HEK293 (cell line): ENCODE measurements at regions not wholly inside any gene's neighbourhood (a gene's known extent, or its start where the extent isn't known, plus 50 kb on each side); places are given as distances from the start of the nearest gene placed in this dataset.

Source experiments
- CTCF ChIA-PET: fragments of 350-600 bp; formaldehyde crosslinking; extraction: SDS; loops from one replicate; lab custom pipeline; 2021; ENCODE audit warnings: antibody characterized with exemption; lab: Yijun Ruan, JAX
- POLR2A ChIA-PET: fragments of 300-600 bp; formaldehyde crosslinking; extraction: SDS; loops from one replicate; lab custom pipeline; 2020; ENCODE audit warnings: antibody characterized with exemption, inconsistent platforms; lab: Yijun Ruan, JAX
- H3K27ac ChIP-seq: fragments of 200-500 bp; sonication (Bioruptor generic); 2 replicates; pipeline ENCODE4 v1.5.1; 2014; ENCODE audit warnings: low read depth, low read length, control low read depth, inconsistent platforms; ENCODE audit errors: extremely low read depth
- H3K36me3 ChIP-seq, 2 experiments: fragments of 200-500 bp in 1 of 2; sonication (Bioruptor generic) in 1 of 2; 1 replicate in 1 of 2; 2 replicates in 1 of 2; pipeline ENCODE4 v1.5.1; 2014 to 2017; ENCODE audit warnings: inconsistent platforms in 2 of 2, low read length in 2 of 2; ENCODE audit not compliant: control insufficient read depth in 2 of 2, insufficient read depth in 1 of 2
- H3K4me1 ChIP-seq: fragments of 200-500 bp; sonication (Bioruptor generic); 2 replicates; pipeline ENCODE4 v1.5.1; 2014; ENCODE audit warnings: mild to moderate bottlenecking, low read length, inconsistent platforms; ENCODE audit not compliant: control insufficient read depth, insufficient read depth
- H3K4me3 ChIP-seq: 2 replicates; pipeline ENCODE4 v1.5.1; 2011; ENCODE audit warnings: low read depth, mild to moderate bottlenecking, control low read depth, low read length, moderate library complexity
- H3K9me3 ChIP-seq: fragments of 200-500 bp; sonication (Bioruptor generic); 2 replicates; pipeline ENCODE4 v1.5.1; 2014; ENCODE audit warnings: low read depth, low read length, inconsistent platforms; ENCODE audit not compliant: control insufficient read depth, insufficient read depth
- GFI1B ChIP-seq: fragments of 450-650 bp; formaldehyde crosslinking; IDR thresholded peaks from 2 replicates; pipeline ENCODE4 v1.5.1; 2016; ENCODE audit warnings: missing biosample characterization, missing genetic modification characterization
- GLI2 ChIP-seq: fragments of 450-650 bp; formaldehyde crosslinking; IDR thresholded peaks from 2 replicates; pipeline ENCODE4; 2017; ENCODE audit warnings: missing biosample characterization, missing genetic modification characterization, low read depth, borderline replicate concordance
- HOXC10 ChIP-seq: sonication (generic); formaldehyde crosslinking; IDR thresholded peaks from 2 replicates; pipeline ENCODE4 v1.8.1; 2023; ENCODE audit warnings: mild to moderate bottlenecking, missing genetic modification reagents
- IKZF3 ChIP-seq: fragments of 450-650 bp; IDR thresholded peaks from 2 replicates; pipeline ENCODE4 v1.5.0; 2018; ENCODE audit warnings: missing biosample characterization, mild to moderate bottlenecking, missing genetic modification characterization, moderate library complexity
- KLF8 ChIP-seq: fragments of 450-650 bp; formaldehyde crosslinking; IDR thresholded peaks from 2 replicates; pipeline ENCODE4 v1.5.1; 2016; ENCODE audit warnings: missing biosample characterization, missing genetic modification characterization
- MEIS1 ChIP-seq: sonication (generic); formaldehyde crosslinking; IDR thresholded peaks from 2 replicates; pipeline ENCODE4 v1.8.1; 2022; ENCODE audit warnings: missing genetic modification reagents, mild to moderate bottlenecking, borderline replicate concordance
- OSR2 ChIP-seq: fragments of 450-650 bp; formaldehyde crosslinking; IDR thresholded peaks from 2 replicates; pipeline ENCODE4 v1.5.1; 2016; ENCODE audit warnings: missing biosample characterization, missing genetic modification characterization
- RBAK ChIP-seq: fragments of 450-650 bp; formaldehyde crosslinking; IDR thresholded peaks from 2 replicates; pipeline ENCODE4 v1.5.1; 2016; ENCODE audit warnings: missing biosample characterization, missing genetic modification characterization
- SP2 ChIP-seq: fragments of 450-650 bp; formaldehyde crosslinking; IDR thresholded peaks from 2 replicates; pipeline ENCODE4 v1.5.1; 2016; ENCODE audit warnings: missing biosample characterization, missing genetic modification characterization
- TRIM28 ChIP-seq: IDR thresholded peaks from 2 replicates; pipeline ENCODE4 v1.6.1; 2011; ENCODE audit warnings: low read length, control low read depth, borderline replicate concordance
- ZNF146 ChIP-seq: fragments of 450-650 bp; formaldehyde crosslinking; IDR thresholded peaks from 2 replicates; pipeline ENCODE4 v1.5.1; 2016; ENCODE audit warnings: missing biosample characterization, missing genetic modification characterization
- ZNF184 ChIP-seq: fragments of 450-650 bp; IDR thresholded peaks from 2 replicates; pipeline ENCODE4 v1.5.1; 2018; ENCODE audit warnings: missing biosample characterization, mild to moderate bottlenecking, missing genetic modification characterization
- ZNF202 ChIP-seq: fragments of 450-650 bp; formaldehyde crosslinking; IDR thresholded peaks from 2 replicates; pipeline ENCODE4 v1.5.1; 2016; ENCODE audit warnings: missing biosample characterization, missing genetic modification characterization, borderline replicate concordance
- ZNF274 ChIP-seq, 2 experiments: fragments of 200-500 bp in 1 of 2; fragments of 450-650 bp in 1 of 2; sonication (Bioruptor generic) in 1 of 2; formaldehyde crosslinking in 1 of 2; IDR thresholded peaks; 2 replicates each; pipeline versions ENCODE4 v1.5.1 to v1.6.1; 2014 to 2016; ENCODE audit warnings: borderline replicate concordance in 1 of 2, inconsistent platforms in 1 of 2, low read length in 1 of 2, missing biosample characterization in 1 of 2, missing genetic modification characterization in 1 of 2
- ZNF292 ChIP-seq: fragments of 450-650 bp; formaldehyde crosslinking; IDR thresholded peaks from 2 replicates; pipeline ENCODE4 v1.5.1; 2016; ENCODE audit warnings: low read depth, missing biosample characterization, missing genetic modification characterization, borderline replicate concordance
- ZNF324 ChIP-seq: fragments of 450-650 bp; formaldehyde crosslinking; IDR thresholded peaks from 2 replicates; pipeline ENCODE4 v1.5.1; 2016; ENCODE audit warnings: missing biosample characterization, missing genetic modification characterization
- ZNF404 ChIP-seq: fragments of 450-650 bp; formaldehyde crosslinking; IDR thresholded peaks from 2 replicates; pipeline ENCODE4 v1.5.1; 2017; ENCODE audit warnings: missing biosample characterization, missing genetic modification characterization
- ZNF423 ChIP-seq: fragments of 450-650 bp; formaldehyde crosslinking; IDR thresholded peaks from 2 replicates; pipeline ENCODE4 v1.5.1; 2016; ENCODE audit warnings: missing biosample characterization, missing genetic modification characterization
- ZNF426 ChIP-seq: fragments of 450-650 bp; formaldehyde crosslinking; IDR thresholded peaks from 2 replicates; pipeline ENCODE4 v1.5.1; 2017; ENCODE audit warnings: missing biosample characterization, missing genetic modification characterization, mild to moderate bottlenecking, inconsistent platforms, moderate library complexity
- ZNF433 ChIP-seq: fragments of 450-650 bp; formaldehyde crosslinking; IDR thresholded peaks from 2 replicates; pipeline ENCODE4 v1.5.1; 2016; ENCODE audit warnings: missing biosample characterization, missing genetic modification characterization, low read depth
- ZNF521 ChIP-seq: fragments of 450-650 bp; formaldehyde crosslinking; IDR thresholded peaks from 2 replicates; pipeline ENCODE4 v1.5.1; 2017; ENCODE audit warnings: missing biosample characterization, mild to moderate bottlenecking, missing genetic modification characterization
- ZNF544 ChIP-seq: fragments of 450-650 bp; formaldehyde crosslinking; IDR thresholded peaks from 2 replicates; pipeline ENCODE4 v1.5.0; 2017; ENCODE audit warnings: missing biosample characterization, missing genetic modification characterization
- ZNF670 ChIP-seq: fragments of 450-650 bp; formaldehyde crosslinking; IDR thresholded peaks from 2 replicates; pipeline ENCODE4 v1.5.1; 2016; ENCODE audit warnings: missing biosample characterization, missing genetic modification characterization, low read depth
- ZNF701 ChIP-seq: fragments of 450-650 bp; formaldehyde crosslinking; IDR thresholded peaks from 2 replicates; pipeline ENCODE4 v1.5.1; 2016; ENCODE audit warnings: missing biosample characterization, missing genetic modification characterization
- ZNF837 ChIP-seq: fragments of 450-650 bp; formaldehyde crosslinking; IDR thresholded peaks from 2 replicates; pipeline ENCODE4 v1.5.1; 2016; ENCODE audit warnings: missing biosample characterization, missing genetic modification characterization
- ZXDB ChIP-seq: fragments of 450-650 bp; formaldehyde crosslinking; IDR thresholded peaks from 2 replicates; pipeline ENCODE4 v1.5.1; 2016; ENCODE audit warnings: missing biosample characterization, missing genetic modification characterization
- TF ChIP-seq, protein P1 (sequence below): fragments of 450-650 bp; formaldehyde crosslinking; IDR thresholded peaks from 2 replicates; pipeline ENCODE4 v1.5.1; 2016; ENCODE audit warnings: missing biosample characterization, missing genetic modification characterization
- TF ChIP-seq, protein P2 (sequence below): fragments of 450-650 bp; formaldehyde crosslinking; IDR thresholded peaks from 2 replicates; pipeline ENCODE4 v1.5.1; 2017; ENCODE audit warnings: missing biosample characterization, missing genetic modification characterization
- TF ChIP-seq, protein P3 (sequence below): fragments of 450-650 bp; formaldehyde crosslinking; IDR thresholded peaks from 2 replicates; pipeline ENCODE4 v1.5.1; 2016; ENCODE audit warnings: missing biosample characterization, missing genetic modification characterization, low read depth

DNA sequence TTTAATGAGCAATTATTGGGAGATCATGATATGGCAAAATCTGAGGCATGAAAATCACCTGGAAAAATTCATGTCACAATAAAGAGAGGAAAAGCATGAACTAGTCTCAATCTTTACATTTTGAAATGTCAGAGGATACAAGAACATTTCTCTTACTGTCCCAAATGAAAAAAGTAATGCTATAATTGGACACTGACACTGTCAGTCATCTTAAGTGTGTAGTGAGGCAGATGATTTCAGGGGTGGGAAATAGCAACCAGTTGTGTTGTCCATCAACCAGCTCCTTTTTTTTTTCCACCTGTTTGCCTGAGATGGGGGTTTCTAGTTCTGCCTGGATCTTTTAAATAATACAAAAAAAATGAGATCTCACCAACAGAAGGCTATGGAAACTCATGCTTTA is 646.2 kb downstream of the KCNT2 start:
- no peak for TF ChIP-seq RBAK (tag by site-specific recombination)
- no peak for TF ChIP-seq ZNF837 (tag by site-specific recombination)
- TF ChIP-seq GFI1B (tag by site-specific recombination): no peak
- no peak for TF ChIP-seq ZNF670 (tag by site-specific recombination)
- TF ChIP-seq ZNF404 (tag by site-specific recombination): no peak
- no peak for TF ChIP-seq ZXDB (tag by site-specific recombination)
- TF ChIP-seq ZNF423 (tag by site-specific recombination): no peak
- no peak for TF ChIP-seq IKZF3 (tag by site-specific recombination)
- TF ChIP-seq ZNF433 (tag by site-specific recombination): no peak
- no peak for TF ChIP-seq ZNF292 (tag by site-specific recombination)
- no peak for TF ChIP-seq ZNF202 (tag by site-specific recombination)
- TF ChIP-seq ZNF146: no peak
- no peak for TF ChIP-seq TRIM28
- TF ChIP-seq ZNF701 (tag by site-specific recombination): no peak
- TF ChIP-seq, all 188 proteins: peak for 0
- H3K4me1 ChIP-seq: no peaks in the 10 kb centered on the region
- H3K36me3 ChIP-seq: no peaks in the 10 kb centered on the region
- no peak overlapping the region for H3K27ac ChIP-seq
- no peak overlapping the region for H3K4me3 ChIP-seq
- POLR2A ChIA-PET: no interaction called here
- CTCF ChIA-PET: no interaction called here
- H3K9me3 ChIP-seq: no peaks in the 10 kb centered on the region

DNA sequence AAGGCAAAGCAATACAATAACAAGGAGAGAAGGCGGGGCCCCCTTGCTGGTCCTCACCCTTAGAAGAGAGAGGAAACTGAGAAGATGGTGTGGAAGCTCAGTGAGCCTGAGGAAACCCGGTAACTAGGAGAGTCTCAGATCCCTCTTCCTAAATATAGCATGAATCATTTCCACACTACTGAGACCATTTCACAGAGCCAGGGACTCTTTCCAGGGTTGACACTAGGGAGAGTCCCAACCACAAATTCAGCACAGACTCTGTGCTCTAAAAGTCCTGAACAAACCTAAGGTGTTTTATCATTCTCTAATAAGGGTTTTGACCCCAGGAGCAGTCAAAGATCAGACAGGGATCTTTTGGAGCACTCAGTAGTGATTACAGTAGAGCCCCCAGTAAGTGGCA is 647.7 kb downstream of the KCNT2 start:
- Histone ChIP-seq H3K9me3 (no peaks in the 10 kb centered on the region), H3K4me3 (no peak overlapping the region), H3K4me1 (no peaks in the 10 kb centered on the region), H3K36me3 (no peaks in the 10 kb centered on the region), H3K27ac (no peak overlapping the region)
- ChIA-PET POLR2A (no interaction called here), CTCF (no interaction called here)
- TF ChIP-seq OSR2: no peak
- TF ChIP-seq ZNF521: no peak
- TF ChIP-seq MEIS1 (CRISPR knock-in tag): no peak
- no peak for TF ChIP-seq ZNF426 (tag by site-specific recombination)
- TF ChIP-seq, protein P1, sequence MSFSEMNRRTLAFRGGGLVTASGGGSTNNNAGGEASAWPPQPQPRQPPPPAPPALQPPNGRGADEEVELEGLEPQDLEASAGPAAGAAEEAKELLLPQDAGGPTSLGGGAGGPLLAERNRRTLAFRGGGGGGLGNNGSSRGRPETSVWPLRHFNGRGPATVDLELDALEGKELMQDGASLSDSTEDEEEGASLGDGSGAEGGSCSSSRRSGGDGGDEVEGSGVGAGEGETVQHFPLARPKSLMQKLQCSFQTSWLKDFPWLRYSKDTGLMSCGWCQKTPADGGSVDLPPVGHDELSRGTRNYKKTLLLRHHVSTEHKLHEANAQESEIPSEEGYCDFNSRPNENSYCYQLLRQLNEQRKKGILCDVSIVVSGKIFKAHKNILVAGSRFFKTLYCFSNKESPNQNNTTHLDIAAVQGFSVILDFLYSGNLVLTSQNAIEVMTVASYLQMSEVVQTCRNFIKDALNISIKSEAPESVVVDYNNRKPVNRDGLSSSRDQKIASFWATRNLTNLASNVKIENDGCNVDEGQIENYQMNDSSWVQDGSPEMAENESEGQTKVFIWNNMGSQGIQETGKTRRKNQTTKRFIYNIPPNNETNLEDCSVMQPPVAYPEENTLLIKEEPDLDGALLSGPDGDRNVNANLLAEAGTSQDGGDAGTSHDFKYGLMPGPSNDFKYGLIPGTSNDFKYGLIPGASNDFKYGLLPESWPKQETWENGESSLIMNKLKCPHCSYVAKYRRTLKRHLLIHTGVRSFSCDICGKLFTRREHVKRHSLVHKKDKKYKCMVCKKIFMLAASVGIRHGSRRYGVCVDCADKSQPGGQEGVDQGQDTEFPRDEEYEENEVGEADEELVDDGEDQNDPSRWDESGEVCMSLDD (tag by site-specific recombination): no peak
- TF ChIP-seq SP2 (tag by site-specific recombination): no peak
- no peak for TF ChIP-seq HOXC10 (CRISPR knock-in tag)
- no peak for TF ChIP-seq ZNF544 (tag by site-specific recombination)
- TF ChIP-seq, all 188 proteins: peak for 0

DNA sequence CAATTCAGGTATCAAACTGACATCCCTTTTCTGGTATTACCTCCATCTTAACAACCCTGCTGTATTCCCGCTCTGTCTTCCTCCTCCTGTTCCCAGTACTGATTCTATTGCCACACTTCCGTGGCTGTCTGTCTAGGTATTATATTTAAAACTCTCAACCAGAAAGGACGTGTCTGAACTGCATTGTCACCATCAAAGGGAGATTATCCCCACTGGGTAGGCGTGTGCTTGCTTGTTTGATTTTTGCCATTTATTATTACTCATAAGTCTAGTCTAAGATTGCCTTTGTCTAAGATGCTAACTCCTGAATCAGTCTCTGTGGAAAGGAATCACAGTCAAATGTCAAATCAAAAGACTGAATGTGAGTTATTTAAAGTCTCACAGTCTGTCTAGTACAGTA is 650.1 kb downstream of the KCNT2 start:
- Histone ChIP-seq H3K4me1 (no peaks in the 10 kb centered on the region), H3K36me3 (no peaks in the 10 kb centered on the region), H3K4me3 (no peak overlapping the region), H3K9me3 (no peaks in the 10 kb centered on the region), H3K27ac (no peak overlapping the region)
- POLR2A ChIA-PET: no interaction called here
- CTCF ChIA-PET: interaction anchor here (0.6 kb wide), 1 partner anchor 1063 kb away, joined by 4 read pairs; no protein-coding TSS in a partner anchor
- TF ChIP-seq ZNF274 (IDR thresholded peaks at IDR 0.05; ENCODE audit: low read length) (no peak), ZNF274 (tag by site-specific recombination; IDR thresholded peaks at IDR 0.05; ENCODE audit: borderline replicate concordance) (no peak), ZNF184 (tag by site-specific recombination) (no peak), KLF8 (tag by site-specific recombination) (no peak), ZNF324 (tag by site-specific recombination) (no peak), GLI2 (tag by site-specific recombination) (no peak)
- TF ChIP-seq, protein P2, sequence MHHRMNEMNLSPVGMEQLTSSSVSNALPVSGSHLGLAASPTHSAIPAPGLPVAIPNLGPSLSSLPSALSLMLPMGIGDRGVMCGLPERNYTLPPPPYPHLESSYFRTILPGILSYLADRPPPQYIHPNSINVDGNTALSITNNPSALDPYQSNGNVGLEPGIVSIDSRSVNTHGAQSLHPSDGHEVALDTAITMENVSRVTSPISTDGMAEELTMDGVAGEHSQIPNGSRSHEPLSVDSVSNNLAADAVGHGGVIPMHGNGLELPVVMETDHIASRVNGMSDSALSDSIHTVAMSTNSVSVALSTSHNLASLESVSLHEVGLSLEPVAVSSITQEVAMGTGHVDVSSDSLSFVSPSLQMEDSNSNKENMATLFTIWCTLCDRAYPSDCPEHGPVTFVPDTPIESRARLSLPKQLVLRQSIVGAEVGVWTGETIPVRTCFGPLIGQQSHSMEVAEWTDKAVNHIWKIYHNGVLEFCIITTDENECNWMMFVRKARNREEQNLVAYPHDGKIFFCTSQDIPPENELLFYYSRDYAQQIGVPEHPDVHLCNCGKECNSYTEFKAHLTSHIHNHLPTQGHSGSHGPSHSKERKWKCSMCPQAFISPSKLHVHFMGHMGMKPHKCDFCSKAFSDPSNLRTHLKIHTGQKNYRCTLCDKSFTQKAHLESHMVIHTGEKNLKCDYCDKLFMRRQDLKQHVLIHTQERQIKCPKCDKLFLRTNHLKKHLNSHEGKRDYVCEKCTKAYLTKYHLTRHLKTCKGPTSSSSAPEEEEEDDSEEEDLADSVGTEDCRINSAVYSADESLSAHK (tag by site-specific recombination): no peak
- TF ChIP-seq, protein P3, sequence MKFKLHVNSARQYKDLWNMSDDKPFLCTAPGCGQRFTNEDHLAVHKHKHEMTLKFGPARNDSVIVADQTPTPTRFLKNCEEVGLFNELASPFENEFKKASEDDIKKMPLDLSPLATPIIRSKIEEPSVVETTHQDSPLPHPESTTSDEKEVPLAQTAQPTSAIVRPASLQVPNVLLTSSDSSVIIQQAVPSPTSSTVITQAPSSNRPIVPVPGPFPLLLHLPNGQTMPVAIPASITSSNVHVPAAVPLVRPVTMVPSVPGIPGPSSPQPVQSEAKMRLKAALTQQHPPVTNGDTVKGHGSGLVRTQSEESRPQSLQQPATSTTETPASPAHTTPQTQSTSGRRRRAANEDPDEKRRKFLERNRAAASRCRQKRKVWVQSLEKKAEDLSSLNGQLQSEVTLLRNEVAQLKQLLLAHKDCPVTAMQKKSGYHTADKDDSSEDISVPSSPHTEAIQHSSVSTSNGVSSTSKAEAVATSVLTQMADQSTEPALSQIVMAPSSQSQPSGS: no peak
